Heart right ventricle (tissue), 16 donors: ENCODE measurements at regions not wholly inside any gene's neighbourhood (a gene's known extent, or its start where the extent isn't known, plus 50 kb on each side); places are given as distances from the start of the nearest gene placed in this dataset.

Source experiments
- ATAC-seq, 8 donors: fragments of 200-7000 bp; cut with Tn5 transposase; one replicate each; pipeline ENCODE4 v1.9.1; 2020; ENCODE audit warnings: mild to moderate bottlenecking in 8 of 8, moderate library complexity in 8 of 8, moderate number of reproducible peaks in 1 of 8
- DNase-seq, 2 donors: peaks; one replicate each; pipeline ENCODE4 v3.0.0-alpha.2; 2020
- H3K27ac ChIP-seq, 10 donors: fragments of 200-600 bp; sonication (generic) in 2 of 10; one replicate each; pipeline versions ENCODE4 v1.5.0 to v1.8.0; 2020 to 2022; ENCODE audit warnings: mild to moderate bottlenecking in 3 of 10
- H3K27me3 ChIP-seq, 7 donors: fragments of 200-600 bp; one replicate each; pipeline ENCODE4 v1.8.0; 2021 to 2022; ENCODE audit warnings: mild to moderate bottlenecking in 2 of 7
- H3K36me3 ChIP-seq, 9 donors: fragments of 200-600 bp; sonication (generic) in 1 of 9; one replicate each; pipeline versions ENCODE4 v1.5.0 to v1.8.0; 2020 to 2022; ENCODE audit warnings: mild to moderate bottlenecking in 2 of 9
- H3K4me1 ChIP-seq, 9 donors: fragments of 200-600 bp; sonication (generic) in 1 of 9; one replicate each; pipeline versions ENCODE4 v1.5.0 to v1.8.0; 2020 to 2022; ENCODE audit warnings: mild to moderate bottlenecking in 4 of 9
- H3K4me3 ChIP-seq, 10 donors: fragments of 200-600 bp; sonication (generic) in 2 of 10; one replicate each; pipeline versions ENCODE4 v1.5.0 to v1.8.0; 2020 to 2022; ENCODE audit warnings: mild to moderate bottlenecking in 7 of 10, moderate library complexity in 2 of 10
- H3K9me3 ChIP-seq, 11 donors: fragments of 200-600 bp in 10 of 11; sonication (generic) in 2 of 11; one replicate each; pipeline versions ENCODE4 v1.5.0 to v1.8.0; 2013 to 2022; ENCODE audit warnings: mild to moderate bottlenecking in 2 of 11, control low read depth in 1 of 11, moderate library complexity in 1 of 11
- CTCF ChIP-seq, 9 donors: fragments of 200-600 bp; sonication (generic) in 2 of 9; IDR thresholded peaks; one replicate each; pipeline versions ENCODE4 v1.5.0 to v1.8.0; 2021 to 2022; ENCODE audit warnings: antibody characterized with exemption in 9 of 9, mild to moderate bottlenecking in 5 of 9, moderate library complexity in 1 of 9
- WGBS, 2 donors: extraction: QIAGEN DNeasy Blood & Tissue Kit; methylation state at CpG; one replicate each; pipeline ENCODE4 v1.1.7; 2013; ENCODE audit warnings: inconsistent platforms in 1 of 2; 5-methylcytosine and 5-hydroxymethylcytosine counted together
- intact Hi-C, 10 donors: fragments of 100-400 bp; cut with DNase I; formaldehyde crosslinking; loops; one replicate each; pipeline versions ENCODE4 v1.11.1 to v1.14.2; 2022
- donor health status: Arrhythmogenic right ventricular cardiomyopathy.
- donor health status: ischemic (EF 13 %, LVEDD 7.1; RV severe dilation, severe dysfunction).
- donor health status: healthy with polysubstance abuse.
- donor health status: DM: no; HTN: yes; CAD: no.
- donor health status: DM: no; HTN: no; CAD: no.
- donor health status: ischemic (EF 25% LVEDD 6.9; RV normal size, moderate dysfunction).
- donor health status: ischemic (EF 25% LVEDD 5.7; RV mildly dilated, moderate dysfunction).
- donor health status: healthy.
- donor health status: DM: yes; HTN: yes; CAD: no.
- donor health status: Ischemic cardiomyopathy.
- donor health status: ischemic (EF 35%, LVEDD 5.7; RV mildly dilated, moderate dysfunction).
- donor health status: nonischemic (EF 11% LVEDD 7.7; RV severe dilation, severe dysfunction).
- donor health status: DM: yes; HTN: yes; CAD: no.
- donor health status: PGD.
- donor health status: ischemic (EF 29% LVEDD 5.4; RV normal size, mild dysfunction).
- donor health status: nonischemic (EF 23%, LVEDD 6.1; RV moderate dilation, normal function).

- WGBS, 2 donors: 64 to 81% methylated on average over 3 of the region's 3 CpGs
- intact Hi-C loops: no loop called here
- no peak for TF ChIP-seq CTCF (IDR thresholded peaks at IDR 0.05)
Measured at GRCh38 chr7:12102527-12102926, 108.6 kb upstream of the TMEM106B start.

GRCh38 chr7:12103948-12104347 lies 107.1 kb upstream of the TMEM106B start:
- Histone ChIP-seq H3K27ac (no peak overlapping the region), H3K4me1 (no peaks in the 10 kb centered on the region), H3K36me3 (no peaks in the 10 kb centered on the region), H3K27me3 (peaks cover 0 to under 1% (median 0%) of the 10 kb centered on the region in 7 donors), H3K4me3 (no peak overlapping the region), H3K9me3 (peaks cover 0 to 12% (median 0%) of the 10 kb centered on the region in 11 donors)
- intact Hi-C loops: no loop called here
- no peak for ATAC-seq
- no peak for TF ChIP-seq CTCF (IDR thresholded peaks at IDR 0.05)
- no peak for DNase-seq

More at GRCh38 chr7:12102527-12102926, 108.6 kb upstream of the TMEM106B start:
- H3K9me3 ChIP-seq: peaks cover 0 to 12% (median 0%) of the 10 kb centered on the region in 11 donors
- H3K4me1 ChIP-seq: no peaks in the 10 kb centered on the region
- ATAC-seq: no peak
- no peak overlapping the region for H3K4me3 ChIP-seq
- H3K27ac ChIP-seq: no peak overlapping the region
- H3K27me3 ChIP-seq: no peaks in the 10 kb centered on the region
- DNase-seq: no peak
- no peaks in the 10 kb centered on the region for H3K36me3 ChIP-seq

- WGBS, 2 donors: 79 to 84% methylated on average over 2 of the region's 2 CpGs
- no peak overlapping the region for H3K27ac ChIP-seq
- TF ChIP-seq CTCF (IDR thresholded peaks at IDR 0.05): no peak
- ATAC-seq (no peak), DNase-seq (no peak)
- intact Hi-C loops: no loop called here
- no peak overlapping the region for H3K4me3 ChIP-seq
- peaks cover 0 to 32% (median 22%) of the 10 kb centered on the region in 7 donors for H3K27me3 ChIP-seq
- no peaks in the 10 kb centered on the region for H3K36me3 ChIP-seq
- no peaks in the 10 kb centered on the region for H3K9me3 ChIP-seq
- H3K4me1 ChIP-seq: peaks cover 0 to 9% (median 0%) of the 10 kb centered on the region in 9 donors
Measured at GRCh38 chr7:12107381-12107780, 103.7 kb upstream of the TMEM106B start.

GRCh38 chr7:12107841-12108254 lies 103.2 kb upstream of the TMEM106B start:
- Histone ChIP-seq H3K4me3 (no peak overlapping the region), H3K27me3 (peaks cover 0 to 37% (median 26%) of the 10 kb centered on the region in 7 donors), H3K9me3 (no peaks in the 10 kb centered on the region), H3K4me1 (peaks cover 0 to 9% (median 0%) of the 10 kb centered on the region in 9 donors), H3K36me3 (no peaks in the 10 kb centered on the region), H3K27ac (no peak overlapping the region)
- intact Hi-C loops: no loop called here
- DNase-seq (no peak), ATAC-seq (no peak)
- WGBS, 2 donors: 64 to 78% methylated on average over 3 of the region's 3 CpGs
- no peak for TF ChIP-seq CTCF (IDR thresholded peaks at IDR 0.05)
